Transverse colon (tissue), 4 donors: ENCODE measurements at regions not wholly inside any gene's neighbourhood (a gene's known extent, or its start where the extent isn't known, plus 50 kb on each side); places are given as distances from the start of the nearest gene placed in this dataset.

Experiments
- CTCF ChIP-seq, 5 experiments: fragments of 200-600 bp in 3 of 5; fragments of 450-650 bp in 2 of 5; sonication (generic) in 3 of 5; IDR thresholded peaks; 1 replicate in 2 of 5; 2 replicates in 3 of 5; pipeline ENCODE4 v1.5.1; 2016 to 2017; ENCODE audit warnings: antibody characterized with exemption in 5 of 5, inconsistent platforms in 3 of 5, mild to moderate bottlenecking in 2 of 5, moderate library complexity in 1 of 5
- POLR2A ChIP-seq: fragments of 450-650 bp; IDR thresholded peaks from one replicate; pipeline ENCODE4 v1.6.1; 2016; ENCODE audit warnings: antibody characterized with exemption, mild to moderate bottlenecking, moderate library complexity
- POLR2AphosphoS5 ChIP-seq, 3 donors: sonication (generic); formaldehyde crosslinking; IDR thresholded peaks; one replicate each; pipeline ENCODE4 v1.6.1; 2016; ENCODE audit warnings: antibody characterized with exemption in 3 of 3

GRCh38 chr18:48459016-48459415, 49.8 kb upstream of the ZBTB7C start:
- TF ChIP-seq CTCF (IDR thresholded peaks at IDR 0.05) = no peak
- TF ChIP-seq POLR2A = no peak
- TF ChIP-seq POLR2AphosphoS5 (IDR thresholded peaks at IDR 0.05) = no peak
